Prostate gland (tissue), 2 donors: ENCODE measurements at regions not wholly inside any gene's neighbourhood (a gene's known extent, or its start where the extent isn't known, plus 50 kb on each side); places are given as distances from the start of the nearest gene placed in this dataset.

Experiments
- CTCF ChIP-seq, 4 experiments: fragments of 200-600 bp in 2 of 4; fragments of 450-650 bp in 2 of 4; sonication (generic) in 2 of 4; IDR thresholded peaks; 1 replicate in 3 of 4; 2 replicates in 1 of 4; pipeline ENCODE4 v1.5.1; 2016 to 2019; ENCODE audit warnings: antibody characterized with exemption in 4 of 4, mild to moderate bottlenecking in 2 of 4, moderate library complexity in 2 of 4
- POLR2AphosphoS5 ChIP-seq: sonication (generic); formaldehyde crosslinking; IDR thresholded peaks from one replicate; pipeline ENCODE4 v1.6.1; 2017; ENCODE audit warnings: antibody characterized with exemption

GRCh38 chr10:120987359-120987758 is 136.2 kb downstream of the WDR11 start:
- no peak for TF ChIP-seq CTCF (IDR thresholded peaks at IDR 0.05)
- TF ChIP-seq POLR2AphosphoS5, result no peak
